ENCODE measurements at regions not wholly inside any gene's neighbourhood (a gene's known extent, or its start where the extent isn't known, plus 50 kb on each side); places are given as distances from the start of the nearest gene placed in this dataset.

DNA sequence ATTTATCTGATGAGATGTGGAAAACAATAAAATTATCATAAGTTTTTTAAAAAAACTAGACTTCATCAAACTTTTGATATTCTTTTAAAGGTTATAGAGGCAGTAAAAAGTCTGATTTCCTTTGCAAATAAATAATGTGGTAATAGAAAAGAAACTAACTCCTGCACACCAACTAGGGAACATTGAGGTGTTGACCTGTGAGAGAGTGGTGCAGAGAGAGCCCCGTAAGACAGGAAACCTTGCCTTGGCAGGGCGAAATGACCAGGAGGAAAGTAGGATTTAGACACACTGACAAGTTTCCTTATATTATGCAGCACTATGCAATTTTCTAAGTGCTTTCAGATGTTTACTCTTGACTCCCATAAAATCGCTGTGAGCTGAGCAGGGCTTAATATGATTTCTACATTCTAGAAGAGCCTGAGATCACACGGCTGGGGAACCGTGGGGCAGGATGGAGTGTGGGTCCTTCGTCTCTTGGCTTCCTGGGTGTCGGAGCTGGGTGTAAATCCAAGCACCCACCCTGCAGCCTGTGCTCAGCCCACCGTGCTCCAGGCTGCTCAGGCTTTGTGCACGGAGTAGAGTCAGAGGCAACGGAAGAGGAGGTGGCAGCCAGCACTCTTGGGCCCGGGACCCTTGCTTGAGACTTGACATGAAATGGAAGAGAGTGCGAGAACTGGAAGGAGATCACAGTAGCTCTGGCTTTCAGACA lies 61.3 kb upstream of the FOXQ1 start:
- TF ChIP-seq, protein P1, sequence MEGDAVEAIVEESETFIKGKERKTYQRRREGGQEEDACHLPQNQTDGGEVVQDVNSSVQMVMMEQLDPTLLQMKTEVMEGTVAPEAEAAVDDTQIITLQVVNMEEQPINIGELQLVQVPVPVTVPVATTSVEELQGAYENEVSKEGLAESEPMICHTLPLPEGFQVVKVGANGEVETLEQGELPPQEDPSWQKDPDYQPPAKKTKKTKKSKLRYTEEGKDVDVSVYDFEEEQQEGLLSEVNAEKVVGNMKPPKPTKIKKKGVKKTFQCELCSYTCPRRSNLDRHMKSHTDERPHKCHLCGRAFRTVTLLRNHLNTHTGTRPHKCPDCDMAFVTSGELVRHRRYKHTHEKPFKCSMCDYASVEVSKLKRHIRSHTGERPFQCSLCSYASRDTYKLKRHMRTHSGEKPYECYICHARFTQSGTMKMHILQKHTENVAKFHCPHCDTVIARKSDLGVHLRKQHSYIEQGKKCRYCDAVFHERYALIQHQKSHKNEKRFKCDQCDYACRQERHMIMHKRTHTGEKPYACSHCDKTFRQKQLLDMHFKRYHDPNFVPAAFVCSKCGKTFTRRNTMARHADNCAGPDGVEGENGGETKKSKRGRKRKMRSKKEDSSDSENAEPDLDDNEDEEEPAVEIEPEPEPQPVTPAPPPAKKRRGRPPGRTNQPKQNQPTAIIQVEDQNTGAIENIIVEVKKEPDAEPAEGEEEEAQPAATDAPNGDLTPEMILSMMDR (IDR thresholded peaks at IDR 0.05; ENCODE audit: control insufficient read depth, insufficient read depth, low read depth, low read length, missing control alignments), result no peak
- no peak overlapping the region for H3K4me3 ChIP-seq (ENCODE audit: control insufficient read depth, low read depth, low read length)

DNA sequence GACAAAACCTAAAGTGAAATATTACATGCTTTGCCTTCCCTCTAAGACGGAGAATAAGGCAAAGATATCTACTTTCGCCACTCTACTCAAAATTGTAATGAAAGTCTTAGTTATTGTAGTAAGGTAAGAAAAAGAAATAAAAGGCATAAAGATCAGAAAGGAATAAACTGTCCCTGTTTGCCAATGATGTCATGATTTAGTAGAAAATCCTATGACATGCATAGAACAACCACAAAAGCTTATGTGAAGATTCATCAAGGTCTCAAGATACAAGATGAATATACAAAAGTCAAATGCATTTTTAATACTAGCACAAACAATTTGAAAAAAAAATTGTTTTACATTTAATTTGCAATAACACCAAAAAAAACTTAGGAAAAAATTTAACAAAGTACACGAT lies 64.0 kb upstream of the FOXQ1 start:
- TF ChIP-seq, protein P1 (IDR thresholded peaks at IDR 0.05; ENCODE audit: control insufficient read depth, insufficient read depth, low read depth, low read length, missing control alignments), result no peak
- no peak overlapping the region for H3K4me3 ChIP-seq (ENCODE audit: control insufficient read depth, low read depth, low read length)
- DNase-seq (ENCODE audit: low read depth), result no peak

More for the DNA sequence above, 61.3 kb upstream of the FOXQ1 start:
- DNase-seq (ENCODE audit: low read depth), result peak; percentile 38

DNA sequence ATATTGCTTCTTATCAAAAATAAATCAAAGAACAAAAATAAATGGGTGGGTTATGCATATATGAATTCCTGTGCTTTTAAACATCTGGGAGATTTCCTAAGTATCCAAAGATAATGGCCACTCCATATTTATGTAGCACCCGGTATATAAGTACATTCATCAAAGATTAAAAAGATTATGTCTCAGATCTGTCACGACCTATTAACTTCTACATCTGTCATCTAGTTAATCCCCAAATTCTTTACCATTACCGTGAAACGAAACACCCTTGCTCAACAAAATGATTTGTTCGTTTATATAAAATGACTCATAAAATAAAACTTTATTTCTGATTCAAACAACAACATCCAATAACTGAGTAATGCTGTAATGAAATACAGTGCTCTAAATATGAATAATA lies 64.8 kb upstream of the FOXQ1 start:
- no peak overlapping the region for H3K4me3 ChIP-seq (ENCODE audit: control insufficient read depth, low read depth, low read length)
- TF ChIP-seq, protein P1 (IDR thresholded peaks at IDR 0.05; ENCODE audit: control insufficient read depth, insufficient read depth, low read depth, low read length, missing control alignments), result no peak
- no peak for DNase-seq (ENCODE audit: low read depth)

DNA sequence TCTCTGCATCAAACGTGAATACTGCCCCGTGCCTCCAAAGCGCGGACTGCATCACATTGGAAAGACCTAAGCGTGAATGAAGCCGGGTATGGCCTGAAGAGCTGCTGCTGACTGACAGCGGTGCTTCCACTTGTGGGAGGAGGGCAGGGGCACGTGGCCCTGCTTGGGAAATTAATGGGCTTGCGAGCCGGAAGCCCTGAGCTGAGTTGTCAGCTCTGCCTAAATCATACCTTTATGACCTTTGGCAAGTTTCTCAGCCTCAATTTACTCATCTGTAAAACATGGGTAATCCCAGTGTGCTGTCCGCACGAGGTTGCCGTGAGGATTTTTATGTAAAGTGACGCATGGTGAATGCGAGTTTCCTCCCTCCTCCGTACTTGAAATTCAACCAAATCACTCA lies 67.0 kb upstream of the FOXQ1 start:
- H3K4me3 ChIP-seq (ENCODE audit: control insufficient read depth, low read depth, low read length), result no peak overlapping the region
- peak; percentile 52 for DNase-seq (ENCODE audit: low read depth)
- TF ChIP-seq, protein P1 (IDR thresholded peaks at IDR 0.05; ENCODE audit: control insufficient read depth, insufficient read depth, low read depth, low read length, missing control alignments), result no peak

DNA sequence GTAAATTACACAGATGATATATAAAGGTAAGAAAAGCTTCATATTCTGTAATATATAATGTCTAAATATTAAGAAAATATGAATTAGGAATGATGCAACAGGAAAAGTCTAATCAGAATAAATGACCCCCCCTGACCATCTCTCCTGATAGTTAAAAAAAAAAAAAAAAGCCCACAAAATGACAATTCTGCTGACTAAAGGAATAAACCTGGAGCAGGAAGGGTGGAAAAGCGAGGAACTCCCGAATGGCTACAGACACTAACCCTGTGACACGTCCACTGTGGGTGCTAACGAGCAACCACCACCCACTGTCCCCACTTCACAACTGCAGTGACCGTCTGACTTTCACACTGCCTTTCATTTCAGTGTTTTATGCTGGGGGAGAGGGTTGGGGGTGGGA lies 67.6 kb upstream of the FOXQ1 start:
- no peak for DNase-seq (ENCODE audit: low read depth)
- TF ChIP-seq, protein P1 (IDR thresholded peaks at IDR 0.05; ENCODE audit: control insufficient read depth, insufficient read depth, low read depth, low read length, missing control alignments), result no peak
- no peak overlapping the region for H3K4me3 ChIP-seq (ENCODE audit: control insufficient read depth, low read depth, low read length)

DNA sequence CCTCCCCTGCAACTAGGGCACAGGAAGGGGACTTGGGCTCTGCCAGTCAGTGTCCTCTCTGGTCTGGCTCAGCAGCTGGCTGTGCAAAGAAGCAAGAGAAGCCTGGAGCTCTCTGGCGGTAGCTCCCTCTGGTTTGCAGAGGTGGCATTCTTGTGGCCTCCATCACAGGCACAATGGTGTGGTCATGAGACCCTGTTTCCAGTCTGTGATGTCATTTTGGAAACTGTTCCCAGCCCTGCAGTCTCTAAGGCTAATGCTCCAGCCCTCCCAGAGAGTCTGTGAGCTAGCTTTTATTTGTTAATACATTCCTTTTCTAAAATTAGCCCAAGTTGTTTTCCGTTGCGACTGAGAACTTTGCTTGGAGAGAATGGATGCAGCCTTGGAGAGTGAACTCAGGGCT lies 69.5 kb upstream of the FOXQ1 start:
- TF ChIP-seq, protein P1 (IDR thresholded peaks at IDR 0.05; ENCODE audit: control insufficient read depth, insufficient read depth, low read depth, low read length, missing control alignments), result no peak
- DNase-seq (ENCODE audit: low read depth), result peak; percentile 37
- H3K4me3 ChIP-seq (ENCODE audit: control insufficient read depth, low read depth, low read length), result no peak overlapping the region
